Fibroblast of skin of left biceps (primary cell): ENCODE measurements at regions not wholly inside any gene's neighbourhood (a gene's known extent, or its start where the extent isn't known, plus 50 kb on each side); places are given as distances from the start of the nearest gene placed in this dataset.
"Not testable (repeated sequence)": the region's sequence is repeated elsewhere in the genome, so short reads cannot be mapped to it uniquely, and the experiment has no call there.

Source experiments
- DNase-seq, 2 experiments: peaks; one replicate each; pipeline ENCODE4 v3.0.0-alpha.2; 2013; ENCODE audit warnings: low read depth in 2 of 2

DNA sequence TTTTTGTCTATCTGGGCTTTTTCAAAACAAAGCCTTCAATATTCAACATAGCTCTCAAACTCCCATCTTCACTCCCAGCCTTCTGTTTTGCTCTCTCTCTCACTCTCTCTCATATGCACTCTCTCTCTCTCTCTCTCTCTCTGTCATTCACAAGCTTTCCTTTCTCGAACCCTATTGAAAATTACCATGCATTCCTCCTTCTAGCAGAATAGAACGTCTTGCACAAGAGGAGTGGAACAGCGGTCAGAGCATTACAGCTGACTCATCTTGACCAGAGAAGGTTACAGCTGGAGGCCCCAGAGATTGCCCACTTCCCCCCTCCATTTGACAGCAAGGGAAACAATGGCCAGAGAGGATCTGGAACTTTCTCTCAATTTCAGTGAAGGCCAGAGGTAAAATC is 51.0 kb upstream of the LIFR start:
- DNase-seq, result no peak

DNA sequence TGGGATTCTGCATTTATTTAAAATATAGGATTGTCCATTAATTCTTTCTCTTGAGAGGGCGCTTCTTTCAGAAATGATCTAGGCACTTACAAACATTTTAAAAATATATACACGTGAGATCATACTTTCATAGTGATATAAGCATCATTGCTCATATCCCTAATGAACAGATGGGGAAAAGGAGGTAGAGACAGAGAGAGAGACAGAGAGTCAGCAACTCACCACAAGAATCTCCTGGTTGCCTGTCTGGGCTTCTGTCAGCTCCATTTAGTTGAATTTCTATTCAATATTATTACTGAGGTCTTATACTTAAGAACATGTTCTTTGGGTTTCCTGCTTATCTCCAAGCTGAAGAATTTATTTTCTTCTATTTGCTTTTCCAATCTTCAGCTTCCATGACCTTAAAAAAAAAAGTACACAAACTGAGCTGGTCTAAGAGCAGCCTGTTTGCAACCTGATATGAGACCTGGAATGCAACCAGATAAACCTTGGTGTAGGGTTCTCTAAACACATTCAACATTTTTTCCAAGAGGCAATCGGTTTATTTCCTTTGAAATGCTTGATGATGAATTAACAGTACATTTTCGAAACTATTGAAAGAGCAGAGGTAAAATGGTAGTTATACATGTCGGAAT is 51.6 kb upstream of the LIFR start:
- DNase-seq, result no peak

DNA sequence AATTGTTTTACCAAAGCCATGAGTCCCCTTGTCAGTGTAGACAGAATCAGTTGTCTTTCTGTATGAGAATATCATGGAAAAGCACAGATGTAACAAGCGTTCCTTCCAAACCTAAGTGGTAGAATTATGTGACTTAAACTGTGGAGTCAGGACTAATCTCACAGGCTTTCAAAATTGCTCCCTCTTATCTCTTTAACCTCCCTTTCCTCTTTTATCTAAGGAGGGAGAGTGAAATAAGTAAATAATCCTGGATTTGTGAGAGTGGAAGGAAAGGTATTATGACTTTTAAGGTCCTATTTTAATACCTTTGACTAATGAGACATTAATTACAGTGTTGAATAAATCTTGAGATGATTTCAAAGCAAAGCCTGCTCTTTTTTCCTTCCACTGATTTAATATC is 52.4 kb upstream of the LIFR start:
- DNase-seq, result no peak

DNA sequence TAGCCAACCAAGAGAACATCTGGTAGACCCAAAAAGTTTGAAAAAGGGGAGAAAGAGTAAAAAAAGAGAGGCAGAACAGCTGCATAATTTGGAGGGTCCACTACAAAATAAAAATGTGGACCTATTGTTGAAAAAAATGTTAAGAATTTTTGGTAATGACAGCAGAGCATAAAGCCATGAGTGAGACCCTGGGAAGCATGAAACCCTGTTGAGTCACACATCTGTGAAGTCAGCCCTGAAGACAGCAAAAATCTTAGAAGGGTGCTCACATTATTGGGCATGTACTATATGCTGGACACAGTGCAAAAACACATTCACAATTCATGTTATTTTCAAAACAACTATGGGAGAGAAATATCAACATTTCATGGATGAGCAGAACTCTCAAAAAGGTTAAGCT is 56.4 kb upstream of the LIFR start:
- DNase-seq, result no peak

DNA sequence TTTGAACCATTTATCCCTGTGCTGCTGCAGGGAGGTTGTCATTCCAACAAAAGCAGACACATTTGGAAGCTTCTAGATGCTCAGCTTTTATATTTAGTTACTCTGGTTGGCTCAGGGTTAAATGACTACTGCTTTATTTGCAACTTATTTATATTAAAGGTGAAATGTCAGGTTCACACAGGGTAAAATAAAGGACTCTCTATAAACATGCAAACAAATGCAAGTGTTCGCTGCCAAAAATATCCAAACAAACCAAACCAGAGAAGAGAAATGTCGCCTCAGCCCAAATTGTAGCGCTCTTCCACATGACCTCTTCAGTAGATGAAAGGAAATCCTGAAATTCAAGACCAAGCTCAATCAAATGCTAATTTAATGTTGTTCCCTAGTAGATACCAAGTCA is 57.0 kb upstream of the LIFR start:
- DNase-seq, result no peak

DNA sequence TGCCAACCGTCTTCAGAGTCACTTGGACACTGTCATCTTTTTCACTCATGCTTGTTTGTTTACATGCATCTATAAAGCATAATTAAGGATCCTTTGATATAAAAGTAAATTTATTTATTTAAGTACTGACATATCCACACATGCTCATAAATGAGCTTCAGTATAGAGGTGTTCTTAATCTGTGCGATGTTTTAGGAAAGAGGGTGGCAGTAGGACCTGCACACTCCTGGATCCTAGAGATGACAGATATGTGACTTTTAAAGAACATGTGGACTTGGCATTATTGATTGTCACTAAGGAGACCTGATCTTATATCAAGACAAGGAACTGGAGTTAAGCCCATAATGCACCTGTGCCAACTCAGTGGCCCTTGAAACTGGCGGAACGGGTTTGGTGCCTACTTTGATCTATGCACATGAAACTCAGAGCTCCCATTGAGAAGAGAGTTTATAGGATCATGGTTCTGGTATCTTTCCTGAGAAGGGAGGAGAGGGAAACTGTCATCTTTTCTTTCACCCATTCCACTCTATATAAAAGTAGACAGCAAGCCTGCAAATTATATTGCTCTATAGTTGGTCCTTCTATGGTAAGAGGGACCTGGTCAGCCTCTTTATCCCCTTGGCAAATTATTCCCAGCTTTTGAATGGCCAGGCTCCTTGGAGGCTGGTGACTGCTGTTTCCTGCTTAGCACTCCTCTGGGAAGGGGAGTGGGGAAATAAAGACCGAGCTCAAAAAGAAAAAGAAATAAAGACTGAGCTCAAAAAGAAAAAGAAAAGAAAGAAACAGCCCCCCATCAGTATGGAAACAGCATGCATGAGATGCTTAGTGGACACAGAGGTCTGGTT is 57.8 kb upstream of the LIFR start:
- no peak for DNase-seq

DNA sequence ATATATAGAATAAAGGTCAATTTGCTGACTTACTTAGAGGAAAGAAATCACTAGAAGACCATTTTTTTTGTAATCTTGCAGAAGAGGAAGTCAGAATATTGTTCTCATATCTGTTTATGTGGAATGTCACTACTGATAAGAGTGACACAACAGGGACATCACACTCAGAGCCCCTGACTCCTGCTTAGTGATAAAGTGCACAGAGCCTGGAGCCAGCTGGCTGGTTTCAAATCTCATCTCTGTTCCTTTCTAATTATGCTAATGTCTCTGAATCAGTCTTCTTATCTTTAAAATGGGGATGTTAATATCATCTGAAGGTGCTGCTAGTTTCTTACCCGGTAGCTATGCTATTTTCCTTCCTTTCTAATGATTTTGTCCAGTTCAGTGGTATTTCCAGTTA is 58.6 kb upstream of the LIFR start:
- DNase-seq, result no peak

DNA sequence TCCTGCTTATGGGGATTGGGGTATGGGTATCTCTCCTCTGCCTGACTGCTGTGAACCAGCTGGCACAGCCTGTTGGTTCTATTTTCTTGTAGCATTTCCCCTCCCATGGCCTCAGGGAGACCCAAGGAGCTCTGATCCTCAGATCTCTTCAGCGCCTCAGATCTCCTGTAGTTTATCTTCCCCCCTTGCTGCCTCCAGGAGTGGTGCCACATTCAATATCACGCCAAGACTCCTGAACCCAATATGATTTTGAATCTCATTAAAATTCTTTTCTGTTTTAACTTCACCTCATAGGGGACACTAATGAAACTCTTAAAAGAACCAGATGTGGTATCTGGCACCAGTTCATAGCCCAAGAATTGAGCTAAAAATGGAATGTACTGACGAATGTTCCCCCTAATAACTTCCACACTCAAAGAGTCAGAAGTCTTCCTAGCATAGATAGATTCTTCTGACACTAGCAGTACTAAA is 59.6 kb upstream of the LIFR start:
- DNase-seq, result peak; percentile 96

DNA sequence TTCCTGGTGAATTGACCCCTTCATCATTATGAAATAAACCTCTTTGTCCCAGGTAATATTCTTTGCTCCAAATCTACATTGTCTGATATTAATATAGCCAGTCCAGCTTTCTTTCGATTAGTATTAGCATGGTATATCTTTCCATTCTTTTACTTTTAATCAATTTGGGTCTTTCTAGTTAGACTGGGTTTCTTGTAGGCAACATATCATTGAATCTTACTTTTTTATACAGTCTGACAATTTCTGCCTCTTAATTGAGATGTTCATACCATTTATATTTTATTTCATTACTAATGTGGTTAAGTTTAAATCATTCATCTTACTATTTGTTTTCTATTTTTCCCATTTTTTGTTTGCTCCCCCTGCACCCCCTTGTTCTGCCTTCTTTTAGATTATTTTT is 61.7 kb upstream of the LIFR start:
- DNase-seq, result no peak

DNA sequence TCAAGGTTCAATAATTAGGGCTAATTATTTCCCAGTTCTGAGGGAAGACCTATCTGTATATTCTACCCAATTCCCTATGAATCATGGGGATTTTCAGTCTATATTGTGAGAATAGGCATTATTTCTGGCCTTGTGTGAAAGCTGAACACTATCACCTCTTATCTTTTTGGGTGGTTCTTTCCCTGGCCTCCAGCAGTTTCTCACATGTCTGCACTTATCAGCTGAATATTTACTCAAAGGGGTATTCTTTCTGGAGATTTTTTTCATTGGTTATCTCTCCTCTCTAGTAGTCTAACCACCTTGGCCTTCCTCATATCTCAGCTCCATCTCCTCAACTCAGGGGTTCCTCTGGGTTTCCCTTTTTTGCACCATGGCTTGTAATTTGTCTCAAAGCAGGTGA is 64.9 kb upstream of the LIFR start:
- no peak for DNase-seq

DNA sequence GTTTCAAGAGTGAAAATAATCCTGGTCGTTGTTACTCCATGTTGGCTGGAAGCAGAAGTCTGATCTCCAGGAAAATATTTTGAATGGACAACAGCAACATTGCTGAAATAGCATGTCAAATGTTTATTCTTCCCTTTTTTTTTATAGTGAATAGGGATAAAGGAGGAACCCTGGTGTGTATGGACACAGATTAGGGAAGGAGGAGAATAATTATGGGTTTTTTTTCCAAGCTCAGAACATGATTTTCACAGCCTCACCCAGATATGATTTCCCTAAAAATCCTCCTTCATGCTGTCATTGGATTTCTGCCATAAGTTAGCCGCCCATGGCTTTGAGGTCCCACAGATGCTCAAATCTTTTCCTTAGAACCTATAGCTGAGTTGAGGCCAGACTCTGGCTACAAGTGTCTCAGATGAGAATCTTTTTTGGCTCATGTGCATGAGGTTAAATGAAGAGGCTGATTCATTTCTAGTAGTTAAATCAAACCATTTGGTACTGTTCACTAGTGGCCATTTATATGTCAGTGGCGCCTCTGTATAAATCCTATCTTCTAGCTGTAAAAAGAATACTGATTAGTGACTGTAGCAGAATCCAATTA is 65.5 kb upstream of the LIFR start:
- peak in 1 of 2 experiments; percentile 43 for DNase-seq

DNA sequence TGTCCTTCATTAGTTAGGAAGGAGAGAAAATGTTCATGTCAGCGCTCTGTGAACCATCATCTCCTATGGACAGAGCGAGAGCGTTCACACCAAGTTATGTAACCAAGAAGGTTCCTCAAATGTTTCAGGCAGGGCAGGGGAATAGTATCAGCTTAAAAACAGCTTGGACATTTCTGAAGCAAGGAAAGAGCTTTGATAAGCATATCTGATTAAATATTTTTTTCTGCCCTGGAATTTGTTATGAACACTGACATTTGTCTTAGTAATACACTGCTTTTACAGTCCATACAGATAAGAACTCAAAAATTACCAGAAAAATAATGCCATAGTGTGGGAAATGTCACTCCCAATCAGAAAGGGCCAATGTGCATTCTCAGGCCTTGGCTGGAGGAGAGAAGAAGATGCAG is 66.3 kb upstream of the LIFR start:
- DNase-seq, result no peak

DNA sequence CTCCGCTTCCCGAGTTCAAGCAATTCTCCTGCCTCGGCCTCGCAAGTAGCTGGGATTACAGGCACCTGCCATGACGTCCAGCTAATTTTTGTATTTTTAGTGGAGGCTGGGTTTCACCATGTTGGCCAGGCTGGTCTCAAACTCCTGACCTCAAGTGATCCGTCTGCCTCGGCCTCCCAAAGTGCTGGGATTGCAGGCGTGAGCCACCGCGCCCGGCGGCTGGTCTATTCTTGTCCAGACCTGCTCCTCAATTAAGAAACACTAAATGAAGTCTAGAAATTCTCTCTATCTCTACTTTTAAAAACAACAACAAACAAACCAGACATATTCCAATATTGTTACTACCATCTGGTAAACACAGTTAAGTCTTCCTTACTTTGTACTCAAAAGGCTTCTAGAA is 68.1 kb upstream of the LIFR start:
- DNase-seq, result not testable (repeated sequence)

DNA sequence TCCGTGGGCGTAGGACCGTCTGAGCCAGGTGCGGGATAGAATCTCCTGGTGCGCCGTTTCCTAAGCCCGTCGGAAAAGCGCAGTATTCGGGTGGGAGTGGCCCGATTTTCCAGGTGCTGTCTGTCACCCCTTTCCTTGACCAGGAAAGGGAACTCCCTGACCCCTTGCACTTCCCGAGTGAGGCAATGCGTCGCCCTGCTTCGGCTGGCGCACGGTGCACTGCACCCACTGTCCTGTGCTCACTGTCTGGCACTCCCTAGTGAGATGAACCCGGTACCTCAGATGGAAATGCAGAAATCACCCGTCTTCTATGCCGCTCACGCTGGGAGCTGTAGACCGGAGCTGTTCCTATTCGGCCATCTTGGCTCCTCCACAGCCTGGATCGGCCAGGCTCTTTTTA is 74.9 kb upstream of the LIFR start:
- DNase-seq, result not testable (repeated sequence)

DNA sequence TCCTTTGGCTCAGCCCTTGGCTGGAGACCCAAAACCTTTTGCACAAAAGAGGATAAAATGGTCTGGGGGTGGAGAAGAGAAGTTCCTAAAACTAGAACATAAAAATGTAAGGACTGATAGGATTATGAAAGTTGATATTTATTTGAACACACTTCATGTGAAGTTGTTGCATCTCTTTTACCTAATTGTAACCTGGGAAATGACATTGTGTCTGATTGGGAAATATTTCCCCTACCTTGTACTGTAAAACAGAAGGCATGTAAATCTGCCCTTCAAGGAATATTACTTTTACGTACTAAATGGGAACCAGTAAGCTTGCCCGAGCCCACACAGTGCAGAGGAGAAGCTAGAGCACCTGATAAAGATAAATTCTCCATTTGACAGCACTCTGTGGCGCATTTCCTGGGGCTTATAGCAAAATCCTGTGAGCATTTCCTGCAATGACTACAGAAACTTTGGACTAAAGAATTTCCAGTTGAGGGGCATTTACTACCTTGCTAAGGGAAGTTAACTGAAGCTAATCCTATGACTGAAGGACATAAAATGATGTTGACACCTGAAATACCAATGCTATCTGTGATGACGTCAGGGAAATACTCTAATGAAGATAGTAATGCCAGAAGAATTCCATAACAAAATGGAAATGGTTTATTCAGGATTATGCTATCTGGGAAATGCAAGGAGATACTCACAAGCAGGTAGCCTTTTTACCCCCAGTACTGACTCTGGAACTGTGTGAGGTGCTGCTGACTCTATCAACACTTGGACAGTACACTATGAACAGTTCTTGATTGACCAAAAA is 78.3 kb upstream of the LIFR start:
- no peak for DNase-seq

DNA sequence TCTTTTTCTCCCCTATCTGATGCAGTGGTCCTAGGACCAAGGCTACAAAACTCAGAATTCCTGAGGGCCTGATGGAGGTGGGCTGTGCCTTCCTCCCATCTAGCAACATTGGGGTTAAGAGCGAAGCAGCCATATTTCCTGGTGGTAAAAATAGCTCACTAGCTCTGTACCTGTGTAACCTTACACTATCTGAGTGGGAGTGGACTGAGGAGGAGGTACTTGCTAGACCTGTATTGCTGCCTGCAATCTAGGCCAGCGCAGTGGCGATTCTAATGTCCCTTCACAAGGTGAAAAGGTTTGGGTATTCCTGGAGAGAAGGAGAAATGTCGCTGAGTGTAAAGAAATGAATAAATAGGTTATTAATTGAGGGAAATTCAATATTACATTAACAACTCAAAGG is 80.2 kb upstream of the LIFR start:
- DNase-seq, result no peak

DNA sequence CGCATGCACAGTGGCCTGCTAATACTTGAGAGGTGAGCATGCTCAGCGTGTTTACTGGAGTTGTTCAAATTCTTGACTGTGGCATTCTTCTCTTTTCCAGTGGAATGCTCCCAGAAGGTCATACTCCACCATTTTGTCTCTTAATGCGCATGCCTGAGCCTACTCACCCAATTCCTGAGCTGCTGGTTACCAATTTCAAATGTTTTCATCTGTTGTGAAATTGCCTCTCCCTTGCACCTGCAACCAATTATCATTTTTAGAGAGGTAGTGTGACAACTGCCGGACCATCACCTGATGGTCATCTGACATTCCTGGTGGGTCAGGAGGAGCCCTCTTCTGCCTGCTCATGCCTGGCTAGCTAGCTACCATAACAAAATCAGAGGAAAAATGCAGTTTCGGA is 82.2 kb upstream of the LIFR start:
- no peak for DNase-seq

DNA sequence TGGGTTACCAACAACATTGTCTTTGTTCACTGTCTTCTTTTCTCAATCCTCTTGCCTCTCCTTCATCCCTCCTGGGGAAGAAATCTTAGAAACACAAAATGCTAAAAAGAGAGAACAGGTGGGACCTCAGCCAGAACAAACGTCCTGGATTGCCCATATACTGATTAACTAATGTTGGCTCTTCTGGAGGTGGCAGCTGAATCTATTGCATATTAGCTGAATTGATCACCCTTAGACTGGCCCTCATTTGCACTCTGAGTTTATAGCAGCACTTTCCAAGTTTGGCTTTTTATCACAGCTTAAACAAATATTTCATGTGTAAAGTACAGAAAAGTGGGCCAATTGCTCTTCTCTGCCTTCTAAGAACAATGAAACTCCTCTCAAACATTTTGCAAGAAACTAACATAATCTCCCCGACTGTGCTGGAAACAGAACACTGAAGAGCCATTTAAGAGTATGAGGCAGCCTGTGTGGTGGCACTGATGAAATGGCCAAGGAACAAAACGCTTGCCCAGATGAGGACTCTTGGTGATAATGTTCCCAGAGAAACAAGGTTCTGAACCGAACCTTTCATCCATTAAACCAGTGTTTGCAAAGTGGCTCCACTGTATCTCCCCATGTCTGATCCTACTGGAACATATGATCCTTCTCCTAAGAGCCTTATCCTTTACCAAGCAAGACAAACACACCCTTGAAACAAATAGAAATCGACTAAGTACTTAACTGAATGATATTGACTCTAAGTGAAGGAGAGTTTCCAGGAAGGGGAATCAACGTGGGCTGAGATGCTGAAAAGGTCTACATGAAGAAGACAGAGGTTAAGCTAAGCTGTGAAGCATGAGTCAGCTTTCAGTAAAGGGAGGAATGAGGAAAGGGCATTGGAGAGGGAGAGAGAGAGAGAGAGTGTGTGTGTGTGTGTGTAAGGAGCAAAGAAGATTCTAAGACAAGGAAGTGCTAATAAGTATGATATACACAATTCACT is 83.2 kb upstream of the LIFR start:
- no peak for DNase-seq

DNA sequence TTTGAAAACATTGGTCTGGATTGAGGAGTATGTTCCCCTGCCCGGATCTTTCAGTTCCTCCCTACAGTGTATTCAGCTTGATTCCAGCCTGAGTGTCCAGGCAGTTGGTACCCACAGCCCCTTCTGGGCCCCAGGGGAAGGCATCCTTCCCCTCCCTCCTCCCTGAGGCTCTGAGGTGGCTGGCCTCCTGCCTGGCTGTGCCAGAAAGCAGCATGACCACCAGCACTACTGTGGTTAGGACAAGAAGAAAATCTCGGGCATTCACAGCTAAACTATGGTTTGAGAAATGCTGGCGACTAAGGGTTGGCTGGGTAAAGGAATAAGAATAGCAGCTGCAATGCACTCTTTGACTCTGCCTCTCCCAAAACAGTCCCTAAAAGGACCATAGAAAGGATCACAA is 84.6 kb upstream of the LIFR start:
- no peak for DNase-seq

DNA sequence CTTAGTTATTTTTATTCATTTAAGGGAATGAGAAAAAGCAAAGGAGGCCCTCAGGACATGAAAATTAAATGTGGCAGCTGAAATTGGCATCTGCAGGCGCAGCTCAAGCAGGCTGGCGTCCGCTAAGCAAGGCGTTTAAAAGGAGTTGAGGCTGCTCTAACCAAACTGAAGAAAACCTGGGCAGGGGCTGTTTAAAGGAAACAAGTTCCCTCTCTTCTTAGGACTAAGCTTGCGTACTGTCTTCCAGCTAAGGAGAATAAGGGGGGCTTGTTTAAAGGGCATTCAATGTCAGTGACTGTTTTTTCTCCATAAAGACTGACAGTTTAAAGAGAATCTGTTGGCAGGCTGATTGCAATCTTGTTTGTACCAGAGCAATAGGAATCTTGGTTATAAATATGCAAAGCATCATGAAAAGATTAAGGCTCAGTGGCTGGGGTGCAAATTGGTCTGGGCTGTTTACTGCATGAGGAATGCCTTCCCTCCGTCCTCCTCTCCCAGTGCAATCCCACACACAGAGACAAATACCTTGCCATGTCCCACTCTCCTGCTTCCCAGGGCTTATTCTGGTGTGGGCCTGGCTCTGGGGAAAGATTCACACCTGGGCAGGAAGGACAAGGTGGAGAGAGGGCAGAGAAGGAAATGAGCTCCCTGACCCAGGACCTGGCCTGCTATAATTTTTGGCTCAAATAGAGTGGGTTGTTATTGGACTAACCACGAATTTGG is 85.9 kb upstream of the LIFR start:
- no peak for DNase-seq
